ENCODE measurements at regions not wholly inside any gene's neighbourhood (a gene's known extent, or its start where the extent isn't known, plus 50 kb on each side); places are given as distances from the start of the nearest gene placed in this dataset.

- no peak for TF ChIP-seq CTCF (IDR thresholded peaks at IDR 0.05)
- TF ChIP-seq POLR2A (IDR thresholded peaks at IDR 0.05) = no peak
Measured at GRCh38 chr6:2351090-2351489, 105.7 kb upstream of the GMDS start.

All from adrenal gland (tissue), 5 donors.